ENCODE measurements at regions not wholly inside any gene's neighbourhood (a gene's known extent, or its start where the extent isn't known, plus 50 kb on each side); places are given as distances from the start of the nearest gene placed in this dataset.

GRCh38 chr6:93828553-93828952 is 409.2 kb upstream of the EPHA7 start:
- no peak for DNase-seq (ENCODE audit: low spot score)

- DNase-seq (ENCODE audit: low spot score): no peak
Measured at GRCh38 chr6:93827728-93828127, 408.4 kb upstream of the EPHA7 start.

DNA sequence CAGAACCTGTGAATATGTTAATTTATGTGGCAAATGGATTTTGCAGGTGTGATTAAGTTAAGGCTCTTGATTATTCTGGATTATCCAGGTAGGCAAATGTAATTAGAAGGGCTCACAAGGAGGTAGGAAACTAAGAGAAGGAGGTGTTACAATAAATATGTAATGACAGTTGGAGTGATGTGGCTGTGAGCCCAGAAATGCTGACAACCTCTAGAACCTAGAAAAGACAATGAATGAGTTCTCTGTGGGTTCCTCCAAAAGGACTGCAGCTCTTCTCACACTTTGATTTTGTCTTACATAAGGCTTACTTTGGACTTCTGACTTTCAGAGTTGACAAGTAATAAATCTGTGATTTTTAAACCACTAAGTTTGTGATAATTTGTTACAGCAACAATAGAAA is 406.6 kb upstream of the EPHA7 start:
- no peak for DNase-seq (ENCODE audit: low spot score)

GRCh38 chr6:93823489-93823888 is 404.1 kb upstream of the EPHA7 start:
- DNase-seq (ENCODE audit: low spot score): no peak

GRCh38 chr6:93822434-93823265 is 403.3 kb upstream of the EPHA7 start:
- DNase-seq (ENCODE audit: low spot score): no peak

- DNase-seq (ENCODE audit: low spot score): no peak
Measured at GRCh38 chr6:93821953-93822352, 402.6 kb upstream of the EPHA7 start.

DNA sequence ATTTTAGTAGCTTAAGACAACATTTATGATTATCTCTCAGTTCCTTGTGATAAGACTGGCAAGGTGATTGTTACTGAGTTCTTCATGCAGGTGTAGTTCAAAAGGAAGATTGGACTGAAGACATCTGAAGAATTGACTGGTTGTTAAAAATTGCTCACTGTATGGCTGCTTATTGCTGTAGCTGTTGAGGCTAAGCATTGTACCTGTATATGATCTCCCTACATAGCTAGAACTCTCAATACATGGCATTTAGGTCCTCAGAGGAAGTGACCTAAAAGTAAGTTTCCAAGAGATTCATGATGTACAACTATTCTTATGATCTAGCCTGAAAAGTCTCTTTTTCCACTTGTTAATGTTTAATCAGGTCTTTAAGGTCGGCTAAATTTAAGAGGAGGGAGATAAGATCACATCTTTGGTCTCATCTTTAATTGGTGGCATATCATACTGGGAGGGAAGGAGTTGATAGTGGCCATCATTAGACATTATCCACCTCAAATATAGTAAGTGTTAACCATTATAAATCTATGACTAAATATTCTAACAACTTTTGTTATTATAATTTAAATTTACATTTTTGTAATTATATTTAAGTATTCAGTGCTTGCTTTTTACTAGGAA is 401.2 kb upstream of the EPHA7 start:
- DNase-seq (ENCODE audit: low spot score): no peak

GRCh38 chr6:93819189-93819588 is 399.8 kb upstream of the EPHA7 start:
- no peak for DNase-seq (ENCODE audit: low spot score)

DNA sequence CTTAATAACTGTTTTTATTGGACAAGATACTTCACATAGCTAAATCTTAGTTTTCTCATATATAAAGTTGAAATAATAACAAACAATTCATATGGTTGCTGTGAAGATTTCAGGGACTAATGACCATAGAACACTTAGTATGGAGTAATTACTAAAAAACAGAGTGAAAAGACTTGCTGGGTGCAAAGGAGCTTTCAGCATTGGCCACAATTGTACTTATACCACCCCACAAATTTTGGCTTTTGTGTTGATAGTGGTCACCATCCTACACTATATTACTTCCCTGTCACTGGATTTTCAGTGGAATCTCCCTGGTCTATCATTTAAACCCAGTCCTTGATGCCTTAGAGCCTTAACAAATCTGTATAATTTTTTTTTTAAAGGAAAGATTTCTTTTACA is 398.6 kb upstream of the EPHA7 start:
- DNase-seq (ENCODE audit: low spot score): no peak

DNA sequence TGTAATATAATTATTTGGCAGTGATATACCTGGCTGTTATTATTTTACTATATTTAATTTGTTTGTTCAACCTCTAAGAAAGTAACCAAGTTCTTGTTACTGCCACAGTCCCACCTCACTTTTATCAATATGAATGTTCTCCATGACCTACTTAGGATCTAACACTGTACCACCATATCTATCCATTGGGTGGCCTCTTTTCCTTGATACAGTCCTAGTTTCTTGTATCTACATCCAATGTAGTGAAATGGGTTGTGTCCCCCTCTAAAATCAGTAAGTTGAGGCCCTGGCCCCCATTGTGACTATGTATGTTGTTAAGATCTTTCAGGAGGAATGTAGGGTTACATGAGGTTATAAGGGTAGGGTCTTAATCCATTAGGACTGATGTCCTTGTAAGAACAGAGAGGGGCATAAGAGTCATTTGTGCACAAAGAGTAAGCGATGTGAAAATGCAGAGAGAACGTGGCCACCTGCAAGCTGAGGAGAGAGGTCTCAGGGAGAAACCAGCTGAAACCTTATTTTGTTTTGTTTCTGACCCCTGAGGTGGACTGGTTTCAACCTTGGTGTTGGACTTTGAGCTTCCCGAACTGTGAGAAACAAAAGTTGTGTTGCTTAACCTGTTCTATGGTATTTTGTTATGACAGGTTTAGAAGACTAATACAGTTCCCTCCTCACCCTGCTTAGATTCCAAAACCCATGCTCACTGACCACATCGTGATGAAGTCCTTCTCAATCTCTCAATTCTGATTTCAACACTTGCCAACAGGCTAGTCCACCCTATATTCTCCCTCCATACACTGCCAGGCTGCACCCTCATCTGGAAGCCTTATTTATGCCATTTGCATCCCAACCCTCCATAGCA is 387.3 kb upstream of the EPHA7 start:
- no peak for DNase-seq (ENCODE audit: low spot score)

DNA sequence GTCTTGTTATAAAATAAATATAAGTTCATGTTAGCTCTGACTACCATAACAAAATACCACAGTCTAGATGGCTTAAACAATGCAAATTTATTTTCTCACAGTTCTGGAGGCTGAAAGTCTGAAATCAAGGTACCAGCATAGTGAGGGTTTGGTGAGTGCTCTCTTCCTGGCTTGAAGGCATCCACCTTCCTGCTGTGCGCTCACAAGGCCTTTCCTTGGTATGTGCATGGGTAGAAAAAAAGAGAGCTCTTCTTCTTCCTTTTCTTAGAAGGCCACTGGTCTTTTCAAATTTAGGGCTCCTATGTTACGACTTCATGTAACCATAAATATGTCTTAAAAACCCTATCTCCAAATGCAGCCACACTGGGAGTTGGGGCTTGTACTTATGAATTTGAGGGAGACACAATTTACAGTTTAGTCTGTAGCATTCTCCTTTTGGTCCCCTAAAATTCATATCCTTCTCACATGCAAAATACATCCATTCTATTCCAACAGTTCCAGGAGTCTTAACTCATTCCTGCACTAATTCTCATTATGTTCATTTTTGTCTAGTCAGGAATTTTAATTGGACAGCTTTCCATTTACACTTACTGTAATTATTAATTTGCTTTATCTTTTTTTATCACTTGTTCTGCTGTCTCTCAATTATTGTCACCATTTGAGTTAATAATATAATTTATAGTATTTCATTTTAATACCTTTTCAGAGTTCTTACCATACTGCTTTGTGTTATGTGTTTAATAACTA is 381.9 kb upstream of the EPHA7 start:
- no peak for DNase-seq (ENCODE audit: low spot score)

DNA sequence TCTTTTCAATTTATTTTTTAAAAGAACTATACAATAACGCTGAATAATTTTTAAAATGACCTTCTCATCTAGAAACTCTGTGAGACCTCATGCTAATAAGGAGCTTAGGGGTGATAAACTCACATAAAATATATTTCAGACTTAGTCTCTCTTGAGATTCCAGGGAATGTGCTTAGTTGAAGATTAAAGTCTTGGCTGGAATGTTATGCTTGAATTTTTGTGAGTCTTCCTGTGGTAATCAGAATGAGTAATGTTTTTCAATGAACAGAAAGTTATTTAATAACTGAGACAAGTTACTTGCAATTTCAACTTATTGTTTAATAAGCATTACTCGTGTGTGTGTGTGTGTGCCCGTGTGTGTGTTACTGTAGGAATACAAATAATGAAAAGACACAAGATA is 379.9 kb upstream of the EPHA7 start:
- DNase-seq (ENCODE audit: low spot score): no peak

- DNase-seq (ENCODE audit: low spot score): no peak
Measured at GRCh38 chr6:93794166-93794565, 374.8 kb upstream of the EPHA7 start.

DNA sequence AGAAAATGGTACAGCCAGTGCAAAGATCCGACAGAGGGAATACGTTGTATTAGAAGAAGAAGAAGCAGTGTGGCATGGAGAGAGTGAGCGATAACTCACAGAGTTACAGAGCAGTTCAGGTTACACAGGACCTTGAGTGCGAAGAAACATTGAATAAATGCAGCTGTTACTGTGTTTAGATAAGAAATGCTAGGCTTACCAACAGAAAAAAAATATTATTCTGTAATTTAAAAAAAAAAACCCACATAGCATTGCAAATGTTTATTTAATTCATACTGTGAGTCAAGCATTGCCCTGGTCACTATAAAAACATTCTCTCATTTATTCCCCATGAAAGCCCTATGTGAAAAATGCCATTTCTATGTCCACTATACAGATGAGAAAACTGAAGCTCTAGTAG is 373.4 kb upstream of the EPHA7 start:
- DNase-seq (ENCODE audit: low spot score): no peak

- no peak for DNase-seq (ENCODE audit: low spot score)
Measured at GRCh38 chr6:93790981-93791380, 371.6 kb upstream of the EPHA7 start.

- DNase-seq (ENCODE audit: low spot score): no peak
Measured at GRCh38 chr6:93789532-93789931, 370.2 kb upstream of the EPHA7 start.

DNA sequence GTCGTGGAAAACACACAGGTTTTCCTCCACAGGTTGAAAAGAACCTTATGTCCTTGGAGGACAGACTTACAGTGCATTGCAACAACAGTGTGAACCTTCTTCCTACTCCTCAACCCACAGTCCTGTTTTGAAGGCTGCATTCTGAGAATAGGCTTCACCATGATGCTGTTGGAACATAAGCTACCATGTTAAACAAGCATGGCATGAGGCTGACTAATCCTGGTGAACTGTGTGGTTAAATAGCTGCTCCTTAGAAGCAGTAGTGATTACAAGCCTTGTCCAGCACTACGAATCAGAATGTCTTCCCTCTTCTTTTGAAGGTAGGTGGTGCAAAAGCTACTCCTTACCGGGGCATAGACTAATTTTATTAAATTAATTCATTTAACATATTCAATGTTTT is 368.5 kb upstream of the EPHA7 start:
- peak; percentile 12 for DNase-seq (ENCODE audit: low spot score)

DNA sequence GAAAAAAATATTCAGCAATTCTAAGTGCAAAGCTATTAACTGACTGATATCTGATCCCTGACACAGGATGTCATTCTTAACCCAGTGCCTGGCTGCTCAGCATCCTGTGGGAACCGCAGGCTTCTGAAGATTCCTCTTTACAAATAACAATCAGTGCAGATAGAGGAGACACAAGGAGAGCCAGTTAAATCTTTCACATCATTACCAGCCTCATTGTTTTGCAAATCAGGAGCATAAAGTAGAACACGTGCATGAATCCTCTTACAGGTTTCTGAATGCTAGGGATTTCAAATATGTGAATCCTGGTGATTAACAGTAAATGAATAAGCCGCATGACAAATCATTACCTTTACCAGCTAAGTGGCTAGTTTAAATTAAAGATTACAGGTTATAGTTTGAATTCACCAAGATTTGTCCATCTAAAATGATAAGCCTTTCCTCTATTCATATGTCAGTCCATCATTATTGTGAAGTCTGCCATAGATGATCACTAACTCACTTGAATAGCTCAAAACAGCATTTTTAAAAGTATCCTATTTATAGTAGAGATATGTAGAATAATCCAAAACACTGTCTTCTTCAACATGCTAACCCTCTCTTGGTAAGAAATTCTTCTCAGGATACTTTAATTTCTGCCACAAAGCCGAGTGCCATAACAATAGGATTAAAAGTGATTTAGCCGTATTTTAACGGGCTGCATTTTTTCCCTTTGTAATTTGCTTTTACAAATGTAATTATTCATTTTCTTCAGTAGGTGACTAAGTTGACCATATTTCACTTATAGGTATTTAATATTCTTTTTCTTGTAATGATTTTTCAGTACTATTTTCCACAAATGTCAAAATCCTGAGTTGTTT is 367.3 kb upstream of the EPHA7 start:
- peak; percentile 44 for DNase-seq (ENCODE audit: low spot score)

DNA sequence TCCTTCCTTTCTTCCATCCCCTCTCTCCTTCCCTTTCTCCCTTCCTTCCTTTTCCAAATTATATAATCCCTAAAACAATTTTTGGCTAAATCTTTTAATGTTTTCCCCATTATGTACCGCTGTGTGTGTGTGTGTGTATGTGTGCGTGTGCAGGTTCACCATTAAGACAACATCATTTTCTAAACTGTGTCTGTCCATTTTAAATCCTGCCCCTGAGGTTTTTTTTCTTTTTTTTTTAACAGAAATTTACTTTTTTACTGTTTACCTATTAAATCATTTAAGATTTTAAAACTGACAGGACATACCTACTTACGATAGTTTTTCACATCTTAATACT is 366.3 kb upstream of the EPHA7 start:
- DNase-seq (ENCODE audit: low spot score): no peak

DNA sequence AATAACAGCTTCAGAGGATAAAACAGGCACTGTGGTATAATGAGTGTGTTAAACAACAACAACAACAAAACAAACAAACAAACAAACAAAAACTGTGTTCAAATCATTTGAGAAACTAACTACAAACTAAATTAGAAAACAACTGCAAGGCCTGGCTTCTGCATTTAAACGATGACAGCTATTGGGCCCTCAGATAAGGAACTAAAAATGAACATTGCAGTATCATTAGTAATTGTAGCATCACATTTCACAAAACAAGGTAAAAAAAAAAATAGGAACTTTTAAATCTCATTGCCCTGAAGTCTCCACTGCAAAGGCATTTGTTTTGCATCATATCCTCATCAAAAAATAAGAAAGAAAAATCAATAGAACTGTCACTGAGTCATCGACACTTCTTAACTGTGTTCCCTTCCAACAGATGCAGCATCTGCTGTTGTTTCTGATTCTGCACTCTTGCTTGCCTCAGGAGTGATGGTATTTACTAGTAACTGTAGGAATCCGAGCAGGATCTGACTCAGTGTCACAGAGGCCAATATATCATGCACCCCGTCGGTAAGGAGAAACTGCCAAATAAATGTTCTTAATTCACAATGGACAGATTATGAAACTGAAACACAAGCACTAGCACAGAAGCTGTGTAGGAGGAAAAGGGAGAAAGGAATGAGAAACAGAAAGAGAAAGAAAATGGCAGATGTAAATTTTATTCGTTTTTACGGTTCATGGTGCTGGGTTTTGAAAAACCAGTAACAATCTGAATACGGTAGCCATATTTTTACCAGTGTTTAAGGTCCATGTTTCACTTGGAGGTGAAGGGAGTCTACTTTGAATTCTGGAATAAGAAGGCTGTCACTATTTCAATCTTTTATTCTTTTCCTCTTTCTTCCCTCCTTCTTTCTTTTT is 365.7 kb upstream of the EPHA7 start:
- peak; percentile 53 for DNase-seq (ENCODE audit: low spot score)

Data from cerebellar cortex (tissue), 1 donor.